Tibial nerve (tissue), 4 donors: ENCODE measurements at regions not wholly inside any gene's neighbourhood (a gene's known extent, or its start where the extent isn't known, plus 50 kb on each side); places are given as distances from the start of the nearest gene placed in this dataset.

Experiments used
- CTCF ChIP-seq, 5 experiments: fragments of 200-600 bp in 3 of 5; fragments of 450-650 bp in 2 of 5; sonication (generic) in 3 of 5; IDR thresholded peaks; one replicate each; pipeline ENCODE4 v1.5.1; 2016 to 2019; ENCODE audit warnings: antibody characterized with exemption in 5 of 5, mild to moderate bottlenecking in 3 of 5, moderate library complexity in 2 of 5
- EP300 ChIP-seq, 2 donors: sonication (generic); formaldehyde crosslinking; IDR thresholded peaks; one replicate each; pipeline ENCODE4 v1.6.1; 2017; ENCODE audit warnings: antibody characterized with exemption in 2 of 2, mild to moderate bottlenecking in 1 of 2
- POLR2A ChIP-seq, 2 donors: fragments of 450-650 bp; IDR thresholded peaks; one replicate each; pipeline ENCODE4 v1.6.1; 2017; ENCODE audit warnings: antibody characterized with exemption in 2 of 2, mild to moderate bottlenecking in 2 of 2, moderate library complexity in 2 of 2

DNA sequence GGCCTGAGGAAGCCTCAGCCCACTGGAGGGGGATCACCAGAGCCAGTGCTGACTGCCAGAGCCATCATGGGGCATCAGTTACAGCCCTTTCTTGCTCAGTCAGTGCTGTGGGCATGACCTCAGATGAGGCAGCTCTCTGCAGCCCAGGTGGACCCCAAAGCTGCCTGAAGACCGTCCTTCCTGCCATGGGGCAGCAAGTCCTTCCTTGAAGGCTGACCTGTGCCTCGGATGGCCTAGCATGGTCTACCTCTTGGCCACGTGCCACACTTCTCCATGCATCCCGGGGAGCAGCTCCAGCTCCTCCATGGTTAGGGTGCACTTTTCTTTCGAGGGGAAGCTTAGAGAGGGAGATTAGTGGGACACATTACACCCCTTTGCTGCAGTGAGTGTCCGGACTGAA lies 233.4 kb downstream of the VAPA start:
- TF ChIP-seq CTCF (IDR thresholded peaks at IDR 0.05) (no peak), POLR2A (IDR thresholded peaks at IDR 0.05) (no peak), EP300 (IDR thresholded peaks at IDR 0.05) (no peak)
